IPS-NIHi7 (cell line): ENCODE measurements at regions not wholly inside any gene's neighbourhood (a gene's known extent, or its start where the extent isn't known, plus 50 kb on each side); places are given as distances from the start of the nearest gene placed in this dataset.
"Not testable (repeated sequence)": the region's sequence is repeated elsewhere in the genome, so short reads cannot be mapped to it uniquely, and the experiment has no call there.

Experiments
- DNase-seq: peaks from one replicate; pipeline ENCODE4 v3.0.0; 2012; ENCODE audit warnings: mixed read lengths; ENCODE audit errors: extremely low spot score

DNA sequence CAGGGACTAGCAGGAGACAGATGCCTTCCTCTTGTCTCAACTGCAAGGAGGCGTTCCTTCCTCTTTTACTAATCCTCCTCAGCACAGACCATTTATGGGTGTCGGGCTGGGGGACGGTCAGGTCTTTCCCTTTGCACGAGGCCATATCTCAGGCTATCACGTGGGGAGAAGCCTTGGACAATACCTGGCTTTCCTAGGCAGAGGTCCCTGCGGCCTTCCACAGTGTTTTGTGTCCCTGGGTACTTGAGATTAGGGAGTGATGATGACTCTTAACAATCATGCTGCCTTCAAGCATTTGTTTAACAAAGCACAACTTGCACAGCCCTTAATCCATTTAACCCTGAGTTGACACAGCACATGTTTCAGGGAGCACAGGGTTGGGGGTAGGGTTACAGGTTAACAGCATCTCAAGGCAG, 1238.6 kb downstream of the OLFM4 start:
- not testable (repeated sequence) for DNase-seq

DNA sequence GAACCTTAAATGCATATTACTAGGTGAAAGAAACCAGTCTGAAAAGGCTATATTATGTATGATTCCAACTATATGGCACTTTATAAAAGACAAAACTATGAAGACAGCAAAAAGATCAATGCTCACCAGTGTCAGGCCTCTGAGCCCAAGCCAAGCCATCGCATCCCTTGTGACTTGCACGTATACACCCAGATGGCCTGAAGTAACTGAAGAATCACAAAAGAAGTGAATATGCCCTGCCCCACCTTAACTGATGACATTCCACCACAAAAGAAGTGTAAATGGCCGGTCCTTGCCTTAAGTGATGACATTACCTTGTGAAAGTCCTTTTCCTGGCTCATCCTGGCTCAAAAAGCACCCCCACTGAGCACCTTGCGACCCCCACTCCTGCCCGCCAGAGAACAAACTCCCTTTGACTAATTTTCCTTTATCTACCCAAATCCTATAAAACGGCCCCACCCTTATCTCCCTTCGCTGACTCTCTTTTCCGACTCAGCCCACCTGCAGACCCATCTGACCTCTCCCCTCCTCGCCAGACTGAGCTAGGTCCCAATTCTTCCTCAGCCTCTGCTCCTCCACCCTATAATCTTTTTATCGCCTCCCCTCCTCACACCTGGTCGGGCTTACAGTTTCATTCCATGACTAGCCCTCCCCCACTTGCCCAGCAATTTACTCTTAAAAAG, 1239.5 kb downstream of the OLFM4 start:
- DNase-seq = not testable (repeated sequence)

DNA sequence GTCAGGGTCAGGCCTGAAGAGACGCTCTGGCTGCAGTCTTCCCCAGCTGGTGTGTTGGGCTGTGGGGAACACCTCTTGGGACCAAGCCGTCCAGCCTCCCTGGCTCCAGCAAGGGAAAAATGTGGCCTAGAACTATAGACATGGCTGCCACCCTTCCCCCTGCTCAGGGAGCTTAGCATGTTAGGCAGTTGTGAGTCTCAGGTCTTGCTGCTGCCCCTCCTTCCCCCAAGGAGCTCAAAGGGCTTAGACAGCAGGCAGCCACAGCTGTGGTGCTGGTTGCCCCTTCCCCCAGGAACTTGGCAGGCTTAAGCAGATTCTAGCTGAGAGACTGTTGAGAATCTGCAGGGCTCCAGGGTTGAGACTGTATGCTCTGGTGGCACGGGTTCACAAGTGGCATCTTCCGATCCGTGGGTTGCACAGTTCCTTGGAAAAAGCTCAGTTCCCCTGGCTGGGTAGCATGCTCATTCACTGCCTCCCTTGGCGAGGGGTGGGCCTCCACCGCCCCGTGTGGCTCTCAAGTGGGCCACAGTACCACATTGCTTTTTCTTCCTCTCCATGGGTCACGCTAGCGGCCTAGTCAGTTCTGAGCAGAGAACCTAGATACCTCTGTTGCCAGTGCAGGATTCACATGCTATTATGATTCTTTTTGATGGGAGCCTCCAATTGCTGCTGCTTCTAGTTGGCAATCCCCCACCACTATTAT, 1258.6 kb downstream of the OLFM4 start:
- no peak for DNase-seq

DNA sequence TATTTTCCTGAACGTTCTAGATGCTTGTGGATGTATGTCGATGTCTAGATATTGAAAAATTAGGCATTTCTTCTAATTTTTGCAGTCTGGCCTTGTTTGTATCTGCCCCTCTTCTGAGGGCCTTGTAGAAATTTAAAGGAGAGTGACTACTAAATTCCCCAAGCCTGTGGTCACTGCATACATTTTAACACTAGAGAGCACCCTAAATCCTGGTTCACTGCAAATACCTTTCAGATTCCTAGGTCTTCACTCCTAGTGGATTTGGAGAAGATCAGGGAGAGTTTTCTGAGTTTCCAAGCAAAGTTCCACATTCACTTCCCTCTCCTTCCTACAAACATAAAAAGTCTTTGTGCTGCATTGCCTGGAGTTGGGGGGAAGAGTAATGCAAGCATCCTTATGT, 1272.5 kb downstream of the OLFM4 start:
- peak; percentile 19 for DNase-seq

DNA sequence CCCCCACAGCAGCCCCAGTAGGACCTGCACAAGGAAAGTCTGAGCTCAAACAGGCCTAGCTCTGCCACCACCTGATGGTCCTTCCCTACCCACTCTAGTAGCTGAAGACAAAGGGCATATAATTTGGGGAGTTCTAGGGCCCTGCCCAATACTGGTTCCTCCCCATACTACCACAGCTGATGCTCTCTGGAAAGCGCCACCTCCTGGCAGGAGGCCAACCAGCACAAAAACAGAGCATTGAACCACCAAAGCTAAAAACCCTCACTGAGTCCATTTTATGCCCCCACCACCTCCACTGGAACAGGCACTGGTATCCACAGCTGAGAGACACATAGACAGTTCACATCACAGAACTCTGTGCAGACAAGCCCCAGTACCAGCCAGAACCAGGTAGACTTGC, 1276.8 kb downstream of the OLFM4 start:
- no peak for DNase-seq

DNA sequence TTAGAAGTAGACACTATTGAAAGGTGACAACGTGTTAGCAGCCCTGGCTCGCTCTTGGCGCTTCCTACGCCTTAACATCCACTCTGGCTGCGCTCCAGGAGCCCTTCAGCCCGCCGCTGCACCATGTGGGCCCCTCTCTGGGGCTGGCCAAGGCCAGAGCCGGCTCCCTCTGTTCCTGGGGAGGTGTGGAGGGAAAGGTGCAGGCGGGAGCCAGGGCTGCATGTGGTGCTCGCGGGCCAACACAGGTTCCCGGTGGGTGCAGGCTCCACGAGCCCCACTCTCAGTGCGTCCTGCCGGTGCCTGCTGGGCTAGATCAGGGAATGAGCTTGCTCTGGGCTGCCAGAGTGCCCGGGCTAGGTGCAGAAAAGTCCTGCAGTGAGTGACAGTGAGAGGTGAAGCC, 1284.3 kb downstream of the OLFM4 start:
- no peak for DNase-seq

DNA sequence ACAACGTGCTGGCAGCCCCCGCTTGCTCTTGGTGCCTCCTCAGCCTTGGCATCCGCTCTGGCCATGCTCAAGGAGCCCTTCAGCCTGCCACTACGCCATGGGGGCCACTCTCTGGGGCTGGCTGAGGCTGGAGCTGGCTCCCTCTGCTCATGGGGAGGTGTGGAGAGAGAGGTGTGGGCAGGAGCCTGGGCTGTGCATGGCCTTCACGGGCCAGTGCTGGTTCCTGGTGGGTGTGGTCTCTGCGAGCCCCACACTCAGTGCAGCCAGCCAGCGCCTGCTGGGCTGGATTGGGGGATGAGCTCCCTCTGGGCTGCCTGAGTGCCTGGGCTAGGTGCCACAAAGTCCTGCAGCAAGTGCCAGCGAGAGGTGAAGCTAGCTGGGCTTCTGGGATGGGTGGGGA, 1289.1 kb downstream of the OLFM4 start:
- no peak for DNase-seq

DNA sequence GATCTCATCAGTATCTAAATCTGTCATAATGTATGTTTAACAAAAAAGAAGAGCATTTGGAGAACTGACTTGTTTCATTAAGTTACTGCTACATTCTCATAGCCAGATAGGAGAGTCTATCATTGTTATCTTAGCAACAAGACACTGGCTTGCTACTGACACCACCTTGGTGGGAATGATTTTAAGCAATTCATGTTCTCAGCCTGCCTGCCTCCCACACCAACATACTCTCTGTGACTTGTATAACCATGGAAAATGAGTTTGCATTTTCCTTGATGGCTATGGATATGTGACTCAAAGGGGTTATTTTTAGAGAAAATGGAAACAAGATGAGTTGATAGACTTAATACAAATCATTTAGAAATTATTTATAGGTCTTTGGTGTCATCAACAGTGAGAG, 1308.9 kb downstream of the OLFM4 start:
- DNase-seq = no peak

DNA sequence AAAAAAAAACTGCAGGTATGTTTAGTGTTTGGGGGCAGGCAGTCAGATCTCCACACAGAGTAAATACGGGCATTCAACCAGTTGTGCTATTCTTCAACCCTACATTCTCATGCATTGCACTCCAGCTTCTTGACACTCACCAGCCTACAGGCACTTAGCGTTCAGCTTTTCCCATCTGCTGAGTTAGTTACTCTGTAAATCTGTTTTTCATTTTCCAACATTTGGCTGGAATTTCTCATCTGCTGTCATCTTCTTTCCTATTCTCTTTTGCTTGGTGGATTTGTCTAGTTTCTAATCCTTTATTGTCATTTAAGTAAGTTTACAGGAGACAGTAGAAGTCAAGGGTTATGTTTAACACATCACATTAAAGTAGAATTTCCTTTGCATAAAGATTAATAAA, 1318.9 kb downstream of the OLFM4 start:
- no peak for DNase-seq

DNA sequence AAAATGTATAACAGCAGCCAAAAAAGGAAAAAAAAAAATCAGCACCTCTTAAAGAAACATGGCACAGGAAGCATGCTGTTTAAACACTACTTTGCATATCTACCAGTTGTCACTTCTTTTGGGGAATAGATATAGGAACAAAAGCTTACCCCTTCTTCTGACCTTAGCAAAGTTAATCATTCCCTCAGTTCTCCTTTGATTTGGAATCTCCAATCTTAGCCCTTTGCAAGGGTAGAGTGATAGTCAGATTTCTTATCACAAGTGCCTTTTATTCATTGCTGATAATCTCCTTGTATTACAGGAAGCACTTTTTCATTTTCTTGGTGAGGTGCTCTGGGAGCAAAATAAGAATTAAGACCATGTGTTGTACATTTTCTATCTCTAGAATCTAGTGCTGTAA, 1327.6 kb downstream of the OLFM4 start:
- DNase-seq = no peak

DNA sequence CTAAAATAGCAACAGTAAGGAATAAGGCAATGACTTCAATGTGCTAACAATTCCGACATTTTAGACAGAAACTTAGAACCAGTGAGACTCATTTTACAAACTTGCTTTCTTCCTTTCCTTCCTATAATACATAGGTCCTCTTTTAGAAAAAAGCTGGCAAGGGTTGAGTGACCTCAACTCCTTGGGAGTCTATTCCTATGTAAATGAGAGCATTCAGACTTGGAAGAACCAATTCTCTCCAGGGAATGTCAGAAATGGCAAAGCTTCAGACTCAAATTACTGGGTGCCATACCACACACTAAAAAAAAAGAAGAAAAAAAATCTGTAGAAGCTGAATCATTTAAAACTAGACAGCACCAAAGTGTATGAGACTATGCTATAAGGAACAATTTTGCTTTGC, 1328.2 kb downstream of the OLFM4 start:
- peak; percentile 20 for DNase-seq

DNA sequence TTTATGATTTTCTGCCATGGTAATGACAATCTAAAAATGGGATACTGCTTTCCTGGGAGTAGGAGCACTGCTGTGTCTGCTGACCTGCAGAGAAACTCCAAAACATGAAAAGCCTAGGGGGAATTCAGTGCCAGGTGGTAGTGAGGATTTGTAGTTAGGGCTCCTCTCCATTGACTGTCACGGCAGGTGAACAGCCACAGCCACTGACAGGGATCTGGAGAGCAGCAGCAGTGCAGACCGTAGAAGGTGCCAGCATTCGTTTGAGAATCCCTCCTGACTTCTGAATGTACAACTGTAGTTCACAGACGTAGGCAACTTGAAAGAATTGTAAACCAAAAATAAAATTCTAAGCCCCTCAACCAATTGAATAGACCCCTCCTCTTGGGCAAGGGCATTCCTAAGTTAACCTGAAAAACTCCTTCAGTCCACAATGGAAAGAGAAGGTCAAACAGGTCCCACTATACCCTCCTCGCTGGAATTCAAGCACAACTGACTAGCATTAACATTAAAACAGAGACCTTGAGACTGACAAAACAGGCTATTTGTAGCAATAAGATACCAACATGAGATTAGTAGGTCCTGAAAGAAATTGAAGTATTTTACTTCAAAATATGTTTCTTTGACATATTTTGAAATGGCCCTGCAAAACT, 1328.8 kb downstream of the OLFM4 start:
- DNase-seq = peak; percentile 16

DNA sequence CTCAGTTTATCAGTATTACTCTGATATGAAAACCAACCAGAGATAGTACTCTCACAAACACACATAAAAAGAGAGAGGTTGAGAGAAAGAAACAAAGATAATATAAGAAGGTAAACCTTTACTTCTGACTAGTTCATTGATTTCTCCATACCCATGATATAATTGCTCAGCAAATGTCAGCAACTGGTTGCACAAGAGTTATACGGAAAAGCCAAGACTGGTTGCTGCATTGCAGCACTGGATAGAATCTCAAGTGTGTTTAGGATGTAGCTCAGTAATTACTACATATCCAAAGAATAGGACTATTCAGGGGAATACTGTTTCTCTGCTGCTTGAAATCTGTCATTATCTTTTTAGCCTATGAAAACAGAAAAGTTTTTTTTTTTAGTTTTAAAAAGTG, 1332.8 kb downstream of the OLFM4 start:
- DNase-seq = no peak

DNA sequence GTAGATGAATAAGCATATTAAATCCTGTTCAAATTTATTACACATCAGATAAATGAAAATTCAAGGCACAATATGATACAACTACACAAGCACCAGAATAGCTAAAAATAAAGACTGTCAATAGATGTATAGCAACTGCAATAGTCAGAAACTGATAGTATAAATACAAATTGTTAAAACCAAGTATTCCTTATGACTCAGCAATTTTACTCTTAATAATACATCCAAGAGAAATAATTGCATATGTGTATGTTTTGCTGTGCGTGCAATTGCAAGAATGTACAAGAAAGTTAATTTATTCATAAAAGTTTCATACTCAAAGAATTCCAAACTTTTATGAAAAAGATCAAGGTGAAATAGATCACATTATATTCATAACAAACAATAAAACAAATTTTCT, 1338.1 kb downstream of the OLFM4 start:
- DNase-seq = no peak

DNA sequence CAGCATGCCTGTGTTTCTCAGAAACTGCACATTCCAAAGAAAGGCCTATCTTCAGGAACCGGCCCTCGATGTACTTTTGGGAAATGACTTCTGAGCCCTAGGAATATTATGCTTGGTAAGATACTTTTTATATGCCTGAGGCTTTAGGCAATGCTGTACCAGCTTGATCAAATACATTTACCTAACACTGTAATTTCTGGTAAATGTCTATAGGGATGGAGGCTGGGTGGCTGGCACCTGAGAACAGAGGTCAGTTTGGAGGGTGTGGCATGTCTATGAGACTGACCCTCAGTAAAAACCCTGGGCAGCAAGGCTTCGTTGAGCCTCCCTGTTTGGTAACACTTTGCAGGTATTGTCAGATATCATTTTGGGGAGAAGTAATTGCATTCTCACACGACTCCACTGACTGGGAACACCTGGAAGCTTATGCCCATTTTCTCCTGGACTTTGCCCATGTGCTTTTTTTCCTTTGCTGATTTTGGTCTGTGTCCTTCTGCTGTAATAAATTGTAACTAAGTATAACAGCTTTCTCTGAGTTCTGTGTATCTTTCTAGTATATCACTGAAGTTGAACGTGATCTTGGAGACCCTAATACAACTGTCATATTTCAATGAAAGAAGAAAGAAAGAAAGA, 1339.1 kb downstream of the OLFM4 start:
- no peak for DNase-seq

DNA sequence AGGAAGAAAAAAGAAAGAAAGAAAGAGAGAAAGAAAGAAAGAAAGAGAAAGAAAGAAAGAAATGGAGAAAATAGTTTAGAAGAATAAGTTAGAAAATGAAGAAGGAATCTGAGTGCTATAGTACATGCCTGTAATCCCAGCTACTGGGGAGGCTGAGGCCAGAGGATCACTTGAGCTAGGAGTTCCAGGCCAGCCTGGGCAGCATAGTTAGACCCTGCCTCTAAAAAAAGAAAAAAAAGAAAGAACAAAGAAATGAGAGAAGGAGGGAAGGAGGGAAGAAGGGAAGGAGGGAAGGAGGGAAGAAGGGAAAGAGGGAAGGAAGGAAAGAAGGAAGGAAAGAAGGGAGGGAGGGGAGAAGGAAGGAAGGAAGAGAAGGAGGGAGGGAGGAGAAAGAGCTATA, 1339.8 kb downstream of the OLFM4 start:
- DNase-seq = no peak

DNA sequence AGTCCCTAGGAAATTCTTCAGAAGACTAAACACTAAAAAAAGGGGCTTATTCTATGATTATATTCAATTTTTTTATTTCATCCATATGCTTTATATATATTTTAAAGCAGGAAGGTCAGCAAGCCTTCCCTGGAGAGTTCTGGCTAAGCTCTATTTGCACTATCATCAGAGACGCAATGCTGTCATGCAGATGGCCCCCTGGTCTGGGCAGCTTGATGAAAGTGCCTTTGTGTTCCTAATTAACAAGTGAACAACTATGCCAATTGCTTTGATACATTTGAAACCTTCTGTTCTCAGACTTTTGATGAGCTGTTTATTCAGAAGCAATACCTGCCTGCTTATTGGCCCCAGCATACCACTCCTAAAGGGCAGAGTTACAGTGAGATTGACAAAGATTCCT, 1344.6 kb downstream of the OLFM4 start:
- DNase-seq = peak; percentile 22

DNA sequence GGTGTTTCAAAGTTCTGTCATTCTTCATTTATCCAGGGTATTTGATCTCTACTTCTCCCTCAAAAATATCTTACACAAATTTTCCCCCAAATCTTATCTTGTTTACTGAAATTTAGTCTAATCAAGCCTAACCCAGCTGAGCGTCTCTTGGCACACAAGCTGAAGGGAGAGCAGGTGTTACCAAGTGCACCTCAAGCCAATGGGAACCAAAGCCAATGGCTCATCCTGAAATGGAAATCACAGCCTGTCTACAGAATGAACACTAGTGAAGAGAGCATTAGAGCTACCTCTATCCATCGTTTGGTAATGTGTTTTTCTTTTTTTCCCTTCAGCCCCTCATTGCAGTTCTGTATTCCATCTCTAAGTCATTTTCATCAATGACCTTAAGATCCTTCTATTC, 1350.8 kb downstream of the OLFM4 start:
- DNase-seq = no peak

DNA sequence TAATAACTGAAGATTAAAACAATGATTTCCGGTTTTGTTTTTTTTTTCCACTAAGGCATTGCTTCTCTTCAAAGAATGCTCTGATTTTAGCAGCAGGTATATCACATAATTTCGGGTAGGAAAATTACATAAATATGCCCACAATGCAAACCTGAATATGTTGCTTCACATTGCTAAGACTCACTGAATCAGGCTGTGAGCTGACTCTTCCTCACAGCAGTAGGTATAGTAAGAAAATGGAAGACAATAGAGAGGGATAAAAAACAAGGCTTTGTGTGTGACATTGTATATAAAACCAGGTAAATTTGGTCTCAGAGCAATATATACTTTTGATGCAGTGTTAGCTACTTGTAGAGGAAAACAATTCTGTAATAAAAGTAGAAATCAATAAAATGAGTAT, 1355.0 kb downstream of the OLFM4 start:
- DNase-seq = no peak

DNA sequence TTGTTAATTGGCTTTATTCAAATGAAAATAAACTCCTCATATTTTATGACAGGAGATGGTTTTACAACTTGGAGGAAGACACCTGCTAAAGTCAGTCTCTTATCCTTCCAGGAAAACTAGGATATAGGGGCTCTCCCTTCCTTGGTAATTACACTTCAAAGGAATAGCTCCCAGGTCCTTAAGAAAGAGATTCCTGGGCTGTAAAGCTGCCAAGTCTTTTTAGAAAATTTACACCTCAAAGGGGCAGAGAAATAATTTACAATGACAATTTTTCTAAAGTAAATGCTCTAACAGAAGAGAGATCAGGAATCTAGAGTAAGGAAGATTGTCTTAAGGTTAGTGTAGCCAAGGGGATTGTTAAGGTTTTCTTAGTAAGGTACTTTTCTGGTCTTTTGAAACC, 1359.0 kb downstream of the OLFM4 start:
- peak; percentile 27 for DNase-seq

DNA sequence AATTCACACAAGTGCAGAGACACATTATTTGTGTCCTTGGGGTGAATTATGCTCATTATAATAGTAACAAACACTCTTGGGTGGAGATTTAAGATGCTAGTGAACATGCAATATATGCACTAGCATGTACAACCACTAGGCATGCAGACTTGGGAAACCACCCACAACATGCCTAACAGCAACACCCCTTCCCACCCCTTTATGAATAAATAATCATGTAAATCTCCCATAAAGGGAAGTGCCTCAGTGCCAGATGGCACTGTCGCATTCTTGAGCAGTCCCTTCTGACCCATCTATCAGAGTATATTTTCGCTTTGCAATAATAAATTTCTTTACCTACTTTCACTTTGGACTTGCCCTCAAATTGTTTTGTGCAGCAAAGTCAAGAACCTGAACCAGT, 1362.2 kb downstream of the OLFM4 start:
- no peak for DNase-seq

DNA sequence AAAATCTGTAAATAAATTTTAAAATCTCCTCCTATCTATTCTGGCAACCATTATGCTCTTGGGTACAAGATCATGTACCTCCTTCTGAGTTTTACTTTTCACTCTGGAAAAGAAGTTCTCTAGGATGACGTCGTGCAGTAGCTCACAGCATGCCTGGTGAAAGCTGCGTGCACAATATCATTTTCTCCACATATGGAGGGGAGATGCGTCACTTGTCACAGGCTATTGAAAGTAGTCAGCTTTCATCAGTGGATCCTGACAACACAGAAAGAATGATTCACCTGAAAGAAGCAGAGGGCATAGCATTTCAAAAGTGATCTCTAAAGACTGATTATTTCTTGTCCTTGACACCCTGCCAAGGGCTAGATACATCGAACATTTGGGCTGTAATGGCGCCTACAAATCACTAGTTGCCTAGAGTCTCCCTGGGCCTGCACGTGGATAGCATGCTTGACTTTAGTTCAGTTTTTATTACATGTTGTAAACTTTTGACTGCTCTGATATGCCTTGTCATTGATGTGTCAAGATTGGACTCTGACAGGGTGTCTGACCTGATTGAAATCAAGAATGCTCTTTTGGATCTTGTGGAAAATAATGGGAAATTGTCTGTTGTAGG, 1365.6 kb downstream of the OLFM4 start:
- DNase-seq = no peak
